ENCODE measurements at regions not wholly inside any gene's neighbourhood (a gene's known extent, or its start where the extent isn't known, plus 50 kb on each side); places are given as distances from the start of the nearest gene placed in this dataset.

- no peak for TF ChIP-seq REST (IDR thresholded peaks at IDR 0.05; ENCODE audit: unreplicated experiment)
- no peak for TF ChIP-seq CTCF (conservative IDR thresholded peaks at IDR 0.05; ENCODE audit: low read depth in 2 of 2)
- no peak for TF ChIP-seq CREB1 (CRISPR knock-in tag; IDR thresholded peaks at IDR 0.05; ENCODE audit: low read depth)
- no peak for TF ChIP-seq ZNF462 (CRISPR knock-in tag; IDR thresholded peaks at IDR 0.05)
- TF ChIP-seq ZNF331 (CRISPR knock-in tag; IDR thresholded peaks at IDR 0.05; ENCODE audit: low read depth): no peak
These were observed 64.5 kb upstream of the NECTIN1 start for GRCh38 chr11:119793335-119793984.
